HUES6 (cell line): ENCODE measurements at regions not wholly inside any gene's neighbourhood (a gene's known extent, or its start where the extent isn't known, plus 50 kb on each side); places are given as distances from the start of the nearest gene placed in this dataset.

Experiments used
- H3K27ac ChIP-seq: 2 replicates; pipeline ENCODE4 v1.7.0; 2013; ENCODE audit warnings: low read depth, mild to moderate bottlenecking, low read length, inconsistent platforms
- H3K27me3 ChIP-seq: 2 replicates; pipeline ENCODE4 v1.6.1; 2013; ENCODE audit warnings: low read length; ENCODE audit not compliant: control insufficient read depth, insufficient read depth
- H3K36me3 ChIP-seq: 2 replicates; pipeline ENCODE4 v1.6.1; 2013; ENCODE audit warnings: low read length; ENCODE audit not compliant: control insufficient read depth, insufficient read depth
- H3K4me1 ChIP-seq: 2 replicates; pipeline ENCODE4 v1.6.1; 2013; ENCODE audit warnings: low read length; ENCODE audit not compliant: control insufficient read depth, insufficient read depth
- H3K4me3 ChIP-seq: 2 replicates; pipeline ENCODE4 v1.5.1; 2013; ENCODE audit warnings: low read depth, low read length
- H3K9ac ChIP-seq: one replicate; pipeline ENCODE4 v1.6.1; 2013; ENCODE audit warnings: mild to moderate bottlenecking, low read length
- H3K9me3 ChIP-seq: 2 replicates; pipeline ENCODE4 v1.6.1; 2013; ENCODE audit warnings: low read depth, low read length; ENCODE audit not compliant: control insufficient read depth, insufficient read depth

GRCh38 chr10:60453036-60453435 lies 63.4 kb upstream of the ANK3 start:
- H3K4me3 ChIP-seq = no peak overlapping the region
- no peak overlapping the region for H3K27ac ChIP-seq
- no peaks in the 10 kb centered on the region for H3K27me3 ChIP-seq
- no peaks in the 10 kb centered on the region for H3K4me1 ChIP-seq
- H3K36me3 ChIP-seq = no peaks in the 10 kb centered on the region
- H3K9me3 ChIP-seq = no peaks in the 10 kb centered on the region
- no peak overlapping the region for H3K9ac ChIP-seq

GRCh38 chr10:60450291-60450690 lies 60.6 kb upstream of the ANK3 start:
- H3K9me3 ChIP-seq = no peaks in the 10 kb centered on the region
- no peak overlapping the region for H3K4me3 ChIP-seq
- H3K4me1 ChIP-seq = peaks cover 4% of the 10 kb centered on the region; the same call in 1 of the 2 replicates
- no peaks in the 10 kb centered on the region for H3K27me3 ChIP-seq
- H3K9ac ChIP-seq = no peak overlapping the region
- no peak overlapping the region for H3K27ac ChIP-seq
- no peaks in the 10 kb centered on the region for H3K36me3 ChIP-seq

- Histone ChIP-seq H3K4me1 (peaks cover 4% of the 10 kb centered on the region; the same call in 1 of the 2 replicates), H3K27ac (no peak overlapping the region), H3K36me3 (no peaks in the 10 kb centered on the region), H3K27me3 (no peaks in the 10 kb centered on the region), H3K9ac (no peak overlapping the region), H3K4me3 (no peak overlapping the region), H3K9me3 (no peaks in the 10 kb centered on the region)
Measured at GRCh38 chr10:60448246-60448645, 58.6 kb upstream of the ANK3 start.

GRCh38 chr10:60446851-60447250 lies 57.2 kb upstream of the ANK3 start:
- Histone ChIP-seq H3K9me3 (no peaks in the 10 kb centered on the region), H3K9ac (no peak overlapping the region), H3K27me3 (no peaks in the 10 kb centered on the region), H3K4me1 (peaks cover 4% of the 10 kb centered on the region; the same call in 1 of the 2 replicates), H3K36me3 (no peaks in the 10 kb centered on the region), H3K4me3 (no peak overlapping the region), H3K27ac (no peak overlapping the region)

- Histone ChIP-seq H3K4me3 (no peak overlapping the region), H3K9me3 (no peaks in the 10 kb centered on the region), H3K4me1 (peaks cover 4% of the 10 kb centered on the region; the same call in 1 of the 2 replicates), H3K27me3 (no peaks in the 10 kb centered on the region), H3K27ac (no peak overlapping the region), H3K9ac (no peak overlapping the region), H3K36me3 (no peaks in the 10 kb centered on the region)
Measured at GRCh38 chr10:60446070-60446833, 56.6 kb upstream of the ANK3 start.

DNA sequence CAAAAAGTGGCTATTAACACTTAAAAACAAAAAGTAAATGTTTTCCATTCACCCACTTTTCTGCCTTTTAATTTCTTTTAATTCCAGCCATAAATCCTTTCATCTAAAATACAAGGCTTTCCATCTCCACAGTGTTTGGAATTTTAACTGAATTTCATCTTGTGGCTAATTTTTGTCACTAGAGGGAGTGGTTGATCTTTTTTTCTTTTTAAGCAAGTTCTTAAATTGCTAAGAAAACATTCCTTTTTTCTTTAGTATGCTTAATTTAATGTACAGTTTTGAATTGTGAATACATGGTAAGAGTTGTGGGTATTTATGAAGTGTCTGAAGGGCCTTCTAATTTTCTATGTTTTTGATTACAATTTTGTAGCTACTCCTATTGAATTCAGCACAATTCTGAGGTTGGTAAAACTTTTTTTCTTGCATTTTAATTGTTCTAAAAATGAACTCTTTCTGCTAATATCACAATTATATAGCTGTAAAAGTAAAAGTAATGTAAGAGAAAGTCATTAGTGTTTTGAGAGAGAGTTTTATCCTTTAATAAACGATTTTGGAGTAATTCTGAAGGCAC lies 54.9 kb upstream of the ANK3 start:
- Histone ChIP-seq H3K9me3 (no peaks in the 10 kb centered on the region), H3K36me3 (no peaks in the 10 kb centered on the region), H3K9ac (no peak overlapping the region), H3K27ac (no peak overlapping the region), H3K4me3 (no peak overlapping the region), H3K27me3 (no peaks in the 10 kb centered on the region), H3K4me1 (peaks cover 4% of the 10 kb centered on the region; the same call in 1 of the 2 replicates)

- Histone ChIP-seq H3K9me3 (no peaks in the 10 kb centered on the region), H3K9ac (no peak overlapping the region), H3K27ac (no peak overlapping the region), H3K36me3 (no peaks in the 10 kb centered on the region), H3K4me1 (peaks cover 4% of the 10 kb centered on the region; the same call in 1 of the 2 replicates), H3K27me3 (no peaks in the 10 kb centered on the region), H3K4me3 (no peak overlapping the region)
Measured at GRCh38 chr10:60443346-60443745, 53.7 kb upstream of the ANK3 start.

DNA sequence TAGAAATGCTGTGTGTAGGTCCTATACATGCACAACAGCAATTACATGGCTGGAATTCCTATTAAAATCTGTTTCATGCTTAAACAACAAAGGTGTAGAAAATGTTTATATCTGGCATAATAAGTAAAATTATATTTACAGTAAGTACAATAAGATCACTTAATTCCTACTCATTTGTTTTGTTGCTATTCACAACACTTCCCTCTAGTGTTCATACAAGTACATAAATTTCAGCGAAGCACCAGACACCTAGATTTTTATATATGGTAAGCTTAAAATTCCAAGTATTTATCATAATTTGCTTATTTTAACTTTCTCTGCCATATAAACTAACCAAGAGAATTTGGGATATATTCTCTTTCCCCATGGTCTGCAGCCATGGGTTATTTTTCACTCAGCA lies 51.8 kb upstream of the ANK3 start:
- H3K4me3 ChIP-seq = no peak overlapping the region
- H3K9ac ChIP-seq = no peak overlapping the region
- H3K27ac ChIP-seq = no peak overlapping the region
- H3K9me3 ChIP-seq = no peaks in the 10 kb centered on the region
- peaks cover 4% of the 10 kb centered on the region; the same call in 1 of the 2 replicates for H3K4me1 ChIP-seq
- H3K36me3 ChIP-seq = no peaks in the 10 kb centered on the region
- H3K27me3 ChIP-seq = no peaks in the 10 kb centered on the region

GRCh38 chr10:60439641-60440040 lies 50.0 kb upstream of the ANK3 start:
- H3K9ac ChIP-seq = no peak overlapping the region
- no peak overlapping the region for H3K27ac ChIP-seq
- H3K9me3 ChIP-seq = no peaks in the 10 kb centered on the region
- H3K4me3 ChIP-seq = no peak overlapping the region
- H3K27me3 ChIP-seq = no peaks in the 10 kb centered on the region
- 0 out of 2 replicates have a peak, but pooled peaks cover 4% of the 10 kb centered on the region for H3K4me1 ChIP-seq
- no peaks in the 10 kb centered on the region for H3K36me3 ChIP-seq
